A549 (cell line): ENCODE measurements at regions not wholly inside any gene's neighbourhood (a gene's known extent, or its start where the extent isn't known, plus 50 kb on each side); places are given as distances from the start of the nearest gene placed in this dataset.

Experiments used
- ATAC-seq, 2 experiments: fragments of 200-7000 bp in 1 of 2; fragments of >200 bp in 1 of 2; cut with Nextera tagmentation in 1 of 2; cut with Tn5 transposase in 1 of 2; 3 replicates each; pipeline versions ENCODE4 v1.8.0 to v1.9.1; 2018 to 2020; ENCODE audit warnings: mild to moderate bottlenecking in 1 of 2, moderate library complexity in 1 of 2
- CTCF ChIA-PET: fragments of 300-600 bp; sonication (Branson Sonifier 250); formaldehyde crosslinking; extraction: SDS; loops from one replicate; lab custom pipeline; 2021; ENCODE audit warnings: antibody characterized with exemption, inconsistent platforms; lab: Yijun Ruan, JAX
- POLR2A ChIA-PET: fragments of 350-600 bp; formaldehyde crosslinking; extraction: SDS; loops from one replicate; lab custom pipeline; 2021; ENCODE audit warnings: antibody characterized with exemption, inconsistent platforms; lab: Yijun Ruan, JAX
- DNase-seq, 2 experiments: peaks; one replicate each; pipeline versions ENCODE4 v3.0.0 to v3.0.0-alpha.2; 2011 to 2016; ENCODE audit warnings: low read depth in 1 of 2, low spot score in 1 of 2
- FAIRE-seq: peaks from 2 replicates; lab custom pipeline; 2011; peaks lifted over from hg19 to GRCh38; lab: Jason Lieb, UNC
- H3K27ac ChIP-seq, 2 experiments: fragments of >200 bp; sonication (Bioruptor Twin); formaldehyde crosslinking; 3 replicates each; pipeline ENCODE4 v1.5.1; 2016 to 2017
- H3K4me1 ChIP-seq: fragments of >200 bp; sonication (Bioruptor Twin); formaldehyde crosslinking; 3 replicates; pipeline ENCODE4 v1.6.1; 2016
- H3K4me2 ChIP-seq: fragments of >200 bp; sonication (Bioruptor Twin); formaldehyde crosslinking; 3 replicates; pipeline ENCODE4 v1.6.1; 2016
- H3K4me3 ChIP-seq: fragments of >200 bp; sonication (Bioruptor Twin); formaldehyde crosslinking; 3 replicates; pipeline ENCODE4 v1.5.1; 2016
- H3K9me3 ChIP-seq: fragments of >200 bp; sonication (Bioruptor Twin); formaldehyde crosslinking; 3 replicates; pipeline ENCODE4 v1.6.1; 2016
- FOXS1 ChIP-seq: fragments of 250-450 bp; sonication (Bioruptor Pico); IDR thresholded peaks from 2 replicates; pipeline ENCODE4 v1.5.0; 2020; ENCODE audit warnings: mild to moderate bottlenecking, moderate library complexity
- KDM5A ChIP-seq: fragments of 200-600 bp; sonication (generic); IDR thresholded peaks from 2 replicates; pipeline ENCODE4 v1.6.1; 2016; ENCODE audit warnings: antibody characterized with exemption, mild to moderate bottlenecking
- MYC ChIP-seq: IDR thresholded peaks from 2 replicates; pipeline ENCODE4 v1.6.1; 2012; ENCODE audit warnings: mild to moderate bottlenecking, inconsistent platforms, low read length, improper control_type of control experiment, borderline replicate concordance
- NFE2L2 ChIP-seq: fragments of 150-350 bp; conservative IDR thresholded peaks from 2 replicates; pipeline ENCODE4 v1.6.1; 2014; ENCODE audit warnings: low read length
- TFCP2L1 ChIP-seq: fragments of 250-450 bp; sonication (Bioruptor Pico); IDR thresholded peaks from 2 replicates; pipeline ENCODE4 v1.5.0; 2021; ENCODE audit warnings: mild to moderate bottlenecking
- ZNF302 ChIP-seq: fragments of 250-450 bp; sonication (Bioruptor Pico); IDR thresholded peaks from 2 replicates; pipeline ENCODE4 v1.9.0; 2021; ENCODE audit warnings: inconsistent platforms, mild to moderate bottlenecking, moderate library complexity
- WGBS: methylation state at CpG from one replicate; pipeline ENCODE4 v1.1.6; 2017; ENCODE audit errors: missing lambda C conversion rate; 5-methylcytosine and 5-hydroxymethylcytosine counted together
- TF ChIP-seq, protein P1 (sequence below): IDR thresholded peaks from 2 replicates; pipeline ENCODE4 v1.6.1; 2012
- TF ChIP-seq, protein P2 (sequence below): fragments of 200-600 bp; sonication (generic); IDR thresholded peaks from 2 replicates; pipeline ENCODE4 v1.6.1; 2016; ENCODE audit warnings: antibody characterized with exemption, mild to moderate bottlenecking, moderate library complexity
- TF ChIP-seq, protein P3 (sequence below): fragments of 150-350 bp; IDR thresholded peaks from 2 replicates; pipeline ENCODE4 v1.6.1; 2014; ENCODE audit warnings: low read depth, mild to moderate bottlenecking, low read length
- TF ChIP-seq, protein P4 (sequence below): fragments of 250-450 bp; sonication (Bioruptor Pico); IDR thresholded peaks from 2 replicates; pipeline ENCODE4 v1.5.0; 2021; ENCODE audit warnings: mild to moderate bottlenecking, moderate library complexity, borderline replicate concordance

DNA sequence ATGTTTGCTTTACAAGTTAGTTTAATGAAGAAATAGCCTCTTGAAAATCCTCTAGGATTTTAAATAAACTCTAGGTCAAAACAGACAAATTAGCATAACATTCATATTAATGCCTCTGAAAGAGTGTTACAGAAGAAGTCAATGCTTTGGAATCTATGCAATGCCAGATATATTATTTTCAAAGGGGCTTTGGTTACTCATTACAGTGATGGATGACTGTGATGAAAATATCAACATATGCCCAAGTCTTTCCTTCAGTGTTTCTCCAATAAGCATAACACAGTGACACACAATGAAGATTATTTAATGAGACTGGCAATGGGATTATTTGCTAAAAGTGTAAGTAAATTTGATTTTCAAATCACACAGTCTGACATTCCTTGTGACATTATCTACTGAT, 1247.2 kb downstream of the ROBO2 start:
- TF ChIP-seq, protein P1, sequence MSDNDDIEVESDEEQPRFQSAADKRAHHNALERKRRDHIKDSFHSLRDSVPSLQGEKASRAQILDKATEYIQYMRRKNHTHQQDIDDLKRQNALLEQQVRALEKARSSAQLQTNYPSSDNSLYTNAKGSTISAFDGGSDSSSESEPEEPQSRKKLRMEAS: no peak
- TF ChIP-seq, protein P2, sequence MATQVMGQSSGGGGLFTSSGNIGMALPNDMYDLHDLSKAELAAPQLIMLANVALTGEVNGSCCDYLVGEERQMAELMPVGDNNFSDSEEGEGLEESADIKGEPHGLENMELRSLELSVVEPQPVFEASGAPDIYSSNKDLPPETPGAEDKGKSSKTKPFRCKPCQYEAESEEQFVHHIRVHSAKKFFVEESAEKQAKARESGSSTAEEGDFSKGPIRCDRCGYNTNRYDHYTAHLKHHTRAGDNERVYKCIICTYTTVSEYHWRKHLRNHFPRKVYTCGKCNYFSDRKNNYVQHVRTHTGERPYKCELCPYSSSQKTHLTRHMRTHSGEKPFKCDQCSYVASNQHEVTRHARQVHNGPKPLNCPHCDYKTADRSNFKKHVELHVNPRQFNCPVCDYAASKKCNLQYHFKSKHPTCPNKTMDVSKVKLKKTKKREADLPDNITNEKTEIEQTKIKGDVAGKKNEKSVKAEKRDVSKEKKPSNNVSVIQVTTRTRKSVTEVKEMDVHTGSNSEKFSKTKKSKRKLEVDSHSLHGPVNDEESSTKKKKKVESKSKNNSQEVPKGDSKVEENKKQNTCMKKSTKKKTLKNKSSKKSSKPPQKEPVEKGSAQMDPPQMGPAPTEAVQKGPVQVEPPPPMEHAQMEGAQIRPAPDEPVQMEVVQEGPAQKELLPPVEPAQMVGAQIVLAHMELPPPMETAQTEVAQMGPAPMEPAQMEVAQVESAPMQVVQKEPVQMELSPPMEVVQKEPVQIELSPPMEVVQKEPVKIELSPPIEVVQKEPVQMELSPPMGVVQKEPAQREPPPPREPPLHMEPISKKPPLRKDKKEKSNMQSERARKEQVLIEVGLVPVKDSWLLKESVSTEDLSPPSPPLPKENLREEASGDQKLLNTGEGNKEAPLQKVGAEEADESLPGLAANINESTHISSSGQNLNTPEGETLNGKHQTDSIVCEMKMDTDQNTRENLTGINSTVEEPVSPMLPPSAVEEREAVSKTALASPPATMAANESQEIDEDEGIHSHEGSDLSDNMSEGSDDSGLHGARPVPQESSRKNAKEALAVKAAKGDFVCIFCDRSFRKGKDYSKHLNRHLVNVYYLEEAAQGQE: no peak
- Histone ChIP-seq H3K4me2 (no peak overlapping the region), H3K4me1 (no peaks in the 10 kb centered on the region), H3K27ac (no peak overlapping the region), H3K4me3 (no peak overlapping the region), H3K9me3 (no peaks in the 10 kb centered on the region)
- POLR2A ChIA-PET: no interaction called here
- ATAC-seq (no peak), FAIRE-seq (no peak), DNase-seq (no peak)
- CTCF ChIA-PET: no interaction called here

DNA sequence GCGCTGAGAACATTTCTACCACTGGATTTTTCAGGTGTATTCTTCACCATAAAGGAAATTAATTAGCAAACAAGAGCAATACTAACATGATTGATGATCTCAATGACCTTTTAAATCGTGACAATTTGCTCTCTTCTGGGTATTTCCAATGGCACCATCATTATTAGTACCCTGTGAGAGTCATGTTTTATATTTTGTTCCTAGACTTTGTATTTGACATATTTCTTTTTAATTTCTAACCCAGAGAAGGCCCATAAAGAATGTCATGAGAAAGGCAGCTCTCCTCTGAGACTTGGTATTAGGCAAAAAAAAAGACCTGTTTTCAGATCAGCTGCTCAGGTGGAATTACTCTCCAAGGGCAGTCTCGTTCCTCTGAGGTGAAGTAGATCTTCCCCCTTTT, 1253.4 kb downstream of the ROBO2 start:
- Histone ChIP-seq H3K27ac (no peak overlapping the region), H3K4me2 (no peak overlapping the region), H3K9me3 (no peaks in the 10 kb centered on the region), H3K4me3 (no peak overlapping the region), H3K4me1 (no peaks in the 10 kb centered on the region)
- CTCF ChIA-PET: no interaction called here
- POLR2A ChIA-PET: no interaction called here
- no peak for DNase-seq
- ATAC-seq: no peak
- TF ChIP-seq FOXS1 (CRISPR knock-in tag): no peak
- no peak for FAIRE-seq
- WGBS: 2% methylated on average over 3 of the region's 3 CpGs

DNA sequence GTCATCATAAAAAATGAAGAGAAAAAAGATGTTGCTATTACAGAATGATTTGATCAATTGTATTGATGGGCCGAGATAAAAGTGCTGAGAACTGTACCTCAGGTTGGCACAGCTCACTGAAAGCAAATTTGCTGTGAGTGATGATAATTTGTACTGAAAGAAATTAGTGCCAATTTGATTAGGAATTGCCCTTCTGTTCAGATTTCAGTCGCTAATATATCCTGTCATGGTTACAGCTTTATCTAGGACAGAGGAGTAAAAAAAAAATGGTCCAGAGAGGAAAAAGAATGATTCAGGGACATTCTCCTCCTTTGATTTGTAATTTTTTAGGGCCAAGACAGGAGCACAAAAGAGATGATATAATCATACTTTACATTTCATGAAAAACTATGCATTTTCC, 1264.2 kb downstream of the ROBO2 start:
- ChIA-PET POLR2A (no interaction called here), CTCF (no interaction called here)
- no peaks in the 10 kb centered on the region for H3K9me3 ChIP-seq
- no peak overlapping the region for H3K4me2 ChIP-seq
- H3K4me1 ChIP-seq: no peaks in the 10 kb centered on the region
- DNase-seq: no peak
- no peak for FAIRE-seq
- H3K27ac ChIP-seq: no peak overlapping the region
- no peak overlapping the region for H3K4me3 ChIP-seq
- no peak for ATAC-seq
- no peak for TF ChIP-seq KDM5A
- TF ChIP-seq, protein P3, sequence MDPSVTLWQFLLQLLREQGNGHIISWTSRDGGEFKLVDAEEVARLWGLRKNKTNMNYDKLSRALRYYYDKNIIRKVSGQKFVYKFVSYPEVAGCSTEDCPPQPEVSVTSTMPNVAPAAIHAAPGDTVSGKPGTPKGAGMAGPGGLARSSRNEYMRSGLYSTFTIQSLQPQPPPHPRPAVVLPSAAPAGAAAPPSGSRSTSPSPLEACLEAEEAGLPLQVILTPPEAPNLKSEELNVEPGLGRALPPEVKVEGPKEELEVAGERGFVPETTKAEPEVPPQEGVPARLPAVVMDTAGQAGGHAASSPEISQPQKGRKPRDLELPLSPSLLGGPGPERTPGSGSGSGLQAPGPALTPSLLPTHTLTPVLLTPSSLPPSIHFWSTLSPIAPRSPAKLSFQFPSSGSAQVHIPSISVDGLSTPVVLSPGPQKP: no peak
- no peak for TF ChIP-seq TFCP2L1 (CRISPR knock-in tag)
- no peak for TF ChIP-seq ZNF302 (CRISPR knock-in tag)
- 1% methylated on average over 2 of the region's 2 CpGs for WGBS

DNA sequence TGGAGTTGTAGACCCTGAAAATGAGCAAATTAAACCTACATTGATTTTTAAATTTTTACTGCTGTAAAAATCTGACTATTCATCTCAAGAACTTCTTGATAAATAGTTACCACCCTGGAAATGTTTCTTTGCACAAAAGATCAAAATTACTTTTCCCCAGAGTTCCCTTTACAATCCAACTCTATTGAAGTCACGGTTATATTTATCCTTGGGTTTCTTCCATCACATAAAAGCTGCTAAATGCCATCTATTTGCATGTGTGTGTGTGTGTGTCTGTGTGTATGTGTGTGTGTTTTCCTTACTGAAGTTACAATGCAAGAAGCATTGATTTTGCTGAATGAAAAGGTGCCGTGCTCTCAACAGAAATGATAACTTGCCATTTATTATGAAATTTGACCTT, 1273.0 kb downstream of the ROBO2 start:
- H3K4me2 ChIP-seq: no peak overlapping the region
- CTCF ChIA-PET: no interaction called here

More for the DNA sequence above, 1273.0 kb downstream of the ROBO2 start:
- no peaks in the 10 kb centered on the region for H3K4me1 ChIP-seq
- FAIRE-seq (no peak), DNase-seq (no peak), ATAC-seq (no peak)
- 38% methylated on average over 2 of the region's 2 CpGs for WGBS
- H3K4me3 ChIP-seq: no peak overlapping the region
- POLR2A ChIA-PET: no interaction called here
- H3K27ac ChIP-seq: no peak overlapping the region
- no peaks in the 10 kb centered on the region for H3K9me3 ChIP-seq
- no peak for TF ChIP-seq MYC
- no peak for TF ChIP-seq NFE2L2
- TF ChIP-seq, protein P4, sequence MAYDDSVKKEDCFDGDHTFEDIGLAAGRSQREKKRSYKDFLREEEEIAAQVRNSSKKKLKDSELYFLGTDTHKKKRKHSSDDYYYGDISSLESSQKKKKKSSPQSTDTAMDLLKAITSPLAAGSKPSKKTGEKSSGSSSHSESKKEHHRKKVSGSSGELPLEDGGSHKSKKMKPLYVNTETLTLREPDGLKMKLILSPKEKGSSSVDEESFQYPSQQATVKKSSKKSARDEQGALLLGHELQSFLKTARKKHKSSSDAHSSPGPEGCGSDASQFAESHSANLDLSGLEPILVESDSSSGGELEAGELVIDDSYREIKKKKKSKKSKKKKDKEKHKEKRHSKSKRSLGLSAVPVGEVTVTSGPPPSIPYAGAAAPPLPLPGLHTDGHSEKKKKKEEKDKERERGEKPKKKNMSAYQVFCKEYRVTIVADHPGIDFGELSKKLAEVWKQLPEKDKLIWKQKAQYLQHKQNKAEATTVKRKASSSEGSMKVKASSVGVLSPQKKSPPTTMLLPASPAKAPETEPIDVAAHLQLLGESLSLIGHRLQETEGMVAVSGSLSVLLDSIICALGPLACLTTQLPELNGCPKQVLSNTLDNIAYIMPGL: no peak
